ENCODE measurements at regions not wholly inside any gene's neighbourhood (a gene's known extent, or its start where the extent isn't known, plus 50 kb on each side); places are given as distances from the start of the nearest gene placed in this dataset.

DNA sequence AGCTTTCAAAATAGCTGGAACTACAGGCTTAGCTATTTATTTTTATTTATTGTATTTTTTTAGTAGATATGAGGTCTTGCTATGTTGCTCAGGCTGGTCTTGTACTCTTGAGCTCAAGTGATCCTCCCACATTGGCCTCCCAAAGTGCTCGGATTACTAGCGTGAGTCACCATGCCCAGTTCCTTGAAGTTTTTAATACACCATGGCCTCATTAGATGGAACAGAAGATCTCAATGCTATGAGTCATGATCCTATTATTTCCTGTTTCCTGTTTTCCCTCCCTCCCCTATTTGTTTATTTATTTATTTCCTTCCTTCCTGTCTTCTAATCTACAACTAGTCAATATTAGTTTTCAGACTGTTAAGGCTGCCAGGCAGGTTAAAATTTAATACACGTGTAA lies 309.0 kb downstream of the CMPK2 start:
- TF ChIP-seq, protein P1, sequence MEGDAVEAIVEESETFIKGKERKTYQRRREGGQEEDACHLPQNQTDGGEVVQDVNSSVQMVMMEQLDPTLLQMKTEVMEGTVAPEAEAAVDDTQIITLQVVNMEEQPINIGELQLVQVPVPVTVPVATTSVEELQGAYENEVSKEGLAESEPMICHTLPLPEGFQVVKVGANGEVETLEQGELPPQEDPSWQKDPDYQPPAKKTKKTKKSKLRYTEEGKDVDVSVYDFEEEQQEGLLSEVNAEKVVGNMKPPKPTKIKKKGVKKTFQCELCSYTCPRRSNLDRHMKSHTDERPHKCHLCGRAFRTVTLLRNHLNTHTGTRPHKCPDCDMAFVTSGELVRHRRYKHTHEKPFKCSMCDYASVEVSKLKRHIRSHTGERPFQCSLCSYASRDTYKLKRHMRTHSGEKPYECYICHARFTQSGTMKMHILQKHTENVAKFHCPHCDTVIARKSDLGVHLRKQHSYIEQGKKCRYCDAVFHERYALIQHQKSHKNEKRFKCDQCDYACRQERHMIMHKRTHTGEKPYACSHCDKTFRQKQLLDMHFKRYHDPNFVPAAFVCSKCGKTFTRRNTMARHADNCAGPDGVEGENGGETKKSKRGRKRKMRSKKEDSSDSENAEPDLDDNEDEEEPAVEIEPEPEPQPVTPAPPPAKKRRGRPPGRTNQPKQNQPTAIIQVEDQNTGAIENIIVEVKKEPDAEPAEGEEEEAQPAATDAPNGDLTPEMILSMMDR (IDR thresholded peaks at IDR 0.05; ENCODE audit: poor library complexity, severe bottlenecking), result no peak
- no peak for TF ChIP-seq EZH2 (IDR thresholded peaks at IDR 0.05; ENCODE audit: borderline replicate concordance, insufficient read depth, low read length, poor library complexity, severe bottlenecking)
- TF ChIP-seq, protein P2, sequence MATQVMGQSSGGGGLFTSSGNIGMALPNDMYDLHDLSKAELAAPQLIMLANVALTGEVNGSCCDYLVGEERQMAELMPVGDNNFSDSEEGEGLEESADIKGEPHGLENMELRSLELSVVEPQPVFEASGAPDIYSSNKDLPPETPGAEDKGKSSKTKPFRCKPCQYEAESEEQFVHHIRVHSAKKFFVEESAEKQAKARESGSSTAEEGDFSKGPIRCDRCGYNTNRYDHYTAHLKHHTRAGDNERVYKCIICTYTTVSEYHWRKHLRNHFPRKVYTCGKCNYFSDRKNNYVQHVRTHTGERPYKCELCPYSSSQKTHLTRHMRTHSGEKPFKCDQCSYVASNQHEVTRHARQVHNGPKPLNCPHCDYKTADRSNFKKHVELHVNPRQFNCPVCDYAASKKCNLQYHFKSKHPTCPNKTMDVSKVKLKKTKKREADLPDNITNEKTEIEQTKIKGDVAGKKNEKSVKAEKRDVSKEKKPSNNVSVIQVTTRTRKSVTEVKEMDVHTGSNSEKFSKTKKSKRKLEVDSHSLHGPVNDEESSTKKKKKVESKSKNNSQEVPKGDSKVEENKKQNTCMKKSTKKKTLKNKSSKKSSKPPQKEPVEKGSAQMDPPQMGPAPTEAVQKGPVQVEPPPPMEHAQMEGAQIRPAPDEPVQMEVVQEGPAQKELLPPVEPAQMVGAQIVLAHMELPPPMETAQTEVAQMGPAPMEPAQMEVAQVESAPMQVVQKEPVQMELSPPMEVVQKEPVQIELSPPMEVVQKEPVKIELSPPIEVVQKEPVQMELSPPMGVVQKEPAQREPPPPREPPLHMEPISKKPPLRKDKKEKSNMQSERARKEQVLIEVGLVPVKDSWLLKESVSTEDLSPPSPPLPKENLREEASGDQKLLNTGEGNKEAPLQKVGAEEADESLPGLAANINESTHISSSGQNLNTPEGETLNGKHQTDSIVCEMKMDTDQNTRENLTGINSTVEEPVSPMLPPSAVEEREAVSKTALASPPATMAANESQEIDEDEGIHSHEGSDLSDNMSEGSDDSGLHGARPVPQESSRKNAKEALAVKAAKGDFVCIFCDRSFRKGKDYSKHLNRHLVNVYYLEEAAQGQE (IDR thresholded peaks at IDR 0.05; ENCODE audit: borderline replicate concordance), result no peak

Measured in neural cell (in vitro differentiated cells).